CD14-positive monocyte (primary cell): ENCODE measurements at regions not wholly inside any gene's neighbourhood (a gene's known extent, or its start where the extent isn't known, plus 50 kb on each side); places are given as distances from the start of the nearest gene placed in this dataset.

Experiments
- DNase-seq, 3 donors: peaks; one replicate each; pipeline ENCODE4 v3.0.0-alpha.2; 2011 to 2022
- H2AFZ ChIP-seq: 2 replicates; pipeline ENCODE4 v1.6.0; 2012; ENCODE audit warnings: mild to moderate bottlenecking, low read depth, low read length, inconsistent platforms; ENCODE audit not compliant: insufficient read depth, poor library complexity, severe bottlenecking
- H3K27ac ChIP-seq, 2 donors: 1 replicate in 1 of 2; 2 replicates in 1 of 2; pipeline ENCODE4 v1.5.1; 2012 to 2013; ENCODE audit warnings: low read length in 2 of 2, control low read depth in 1 of 2, inconsistent platforms in 1 of 2, low read depth in 1 of 2, mild to moderate bottlenecking in 1 of 2
- H3K27me3 ChIP-seq, 2 donors: one replicate each; pipeline versions ENCODE4 v1.6.0 to v1.6.1; 2011 to 2013; ENCODE audit warnings: low read length in 2 of 2; ENCODE audit not compliant: control insufficient read depth in 2 of 2, insufficient read depth in 2 of 2
- H3K36me3 ChIP-seq, 2 donors: replicated peaks in 1 of 2; 1 replicate in 1 of 2; 2 replicates in 1 of 2; pipeline versions ENCODE4 v1.5.1 to v1.6.1; 2012 to 2013; ENCODE audit warnings: low read length in 2 of 2, control low read depth in 1 of 2, inconsistent platforms in 1 of 2, mild to moderate bottlenecking in 1 of 2; ENCODE audit not compliant: insufficient read depth in 2 of 2, control insufficient read depth in 1 of 2
- H3K4me1 ChIP-seq, 2 donors: 1 replicate in 1 of 2; 2 replicates in 1 of 2; pipeline versions ENCODE4 v1.5.1 to v1.6.1; 2012 to 2013; ENCODE audit warnings: low read length in 2 of 2, control low read depth in 1 of 2, inconsistent platforms in 1 of 2, mild to moderate bottlenecking in 1 of 2, moderate library complexity in 1 of 2; ENCODE audit not compliant: insufficient read depth in 2 of 2, control insufficient read depth in 1 of 2
- H3K4me2 ChIP-seq: replicated peaks from 2 replicates; pipeline ENCODE3; 2012; ENCODE audit warnings: low read length, moderate library complexity, mild to moderate bottlenecking; ENCODE audit not compliant: poor library complexity, severe bottlenecking; ENCODE audit errors: extremely low read depth
- H3K4me3 ChIP-seq, 3 experiments: fragments of 200-600 bp in 1 of 3; sonication (generic) in 1 of 3; replicated peaks in 1 of 3; 1 replicate in 2 of 3; 2 replicates in 1 of 3; pipeline ENCODE4 v1.5.1; 2011 to 2013; ENCODE audit warnings: low read length in 3 of 3, mild to moderate bottlenecking in 3 of 3, control low read depth in 2 of 3, low read depth in 2 of 3, inconsistent platforms in 1 of 3, moderate library complexity in 1 of 3
- H3K79me2 ChIP-seq: 2 replicates; pipeline ENCODE4 v1.6.0; 2012; ENCODE audit warnings: mild to moderate bottlenecking, control low read depth, inconsistent platforms, low read length, moderate library complexity; ENCODE audit not compliant: insufficient read depth
- H3K9ac ChIP-seq: 2 replicates; pipeline ENCODE4 v1.6.0; 2017; ENCODE audit warnings: low read length, mild to moderate bottlenecking; ENCODE audit not compliant: insufficient read depth, poor library complexity, severe bottlenecking
- H3K9me3 ChIP-seq, 2 donors: replicated peaks in 1 of 2; 1 replicate in 1 of 2; 2 replicates in 1 of 2; pipeline versions ENCODE4 v1.5.1 to v1.6.1; 2012 to 2013; ENCODE audit warnings: low read length in 2 of 2, control low read depth in 1 of 2; ENCODE audit not compliant: control insufficient read depth in 1 of 2, insufficient read depth in 1 of 2
- H4K20me1 ChIP-seq: 2 replicates; pipeline ENCODE4 v1.6.0; 2012; ENCODE audit warnings: mild to moderate bottlenecking, low read length, control low read depth, moderate library complexity; ENCODE audit not compliant: insufficient read depth
- H3K27ac Mint-ChIP-seq, 7 donors: one replicate each; pipeline ENCODE4 v1.8.0; 2020; ENCODE audit warnings: mild to moderate bottlenecking in 7 of 7, mixed read lengths in 7 of 7, moderate library complexity in 6 of 7, inconsistent platforms in 2 of 7
- H3K27me3 Mint-ChIP-seq, 3 donors: one replicate each; pipeline ENCODE4 v1.8.0; 2021 to 2022; ENCODE audit warnings: low read depth in 3 of 3, mild to moderate bottlenecking in 3 of 3, mixed read lengths in 3 of 3, moderate library complexity in 3 of 3, inconsistent platforms in 1 of 3
- H3K36me3 Mint-ChIP-seq, 2 donors: one replicate each; pipeline ENCODE4 v1.8.0; 2020; ENCODE audit warnings: mixed read lengths in 2 of 2, inconsistent platforms in 1 of 2, mild to moderate bottlenecking in 1 of 2
- H3K4me1 Mint-ChIP-seq: one replicate; pipeline ENCODE4 v1.8.0; 2020; ENCODE audit warnings: mild to moderate bottlenecking, mixed read lengths
- H3K4me3 Mint-ChIP-seq, 2 donors: one replicate each; pipeline ENCODE4 v1.8.0; 2020; ENCODE audit warnings: mild to moderate bottlenecking in 2 of 2, mixed read lengths in 2 of 2, moderate library complexity in 1 of 2
- H3K9me3 Mint-ChIP-seq, 7 donors: one replicate each; pipeline ENCODE4 v1.8.0; 2020 to 2022; ENCODE audit warnings: mixed read lengths in 7 of 7, mild to moderate bottlenecking in 6 of 7, moderate library complexity in 6 of 7, inconsistent platforms in 2 of 7
- WGBS: methylation state at CpG from one replicate; pipeline ENCODE4 v1.1.5; 2013; ENCODE audit warnings: missing lambda C conversion rate; ENCODE audit not compliant: insufficient coverage; 5-methylcytosine and 5-hydroxymethylcytosine counted together
- intact Hi-C, 2 donors: fragments of 100-400 bp; cut with micrococcal nuclease; formaldehyde crosslinking; loops; one replicate each; pipeline versions ENCODE4 v1.15.0 to v1.15.1; 2023
- TF ChIP-seq, protein P1 (sequence below): fragments of 200-600 bp; IDR thresholded peaks from one replicate; pipeline ENCODE4 v1.8.0; 2022; ENCODE audit warnings: antibody characterized with exemption, mild to moderate bottlenecking

DNA sequence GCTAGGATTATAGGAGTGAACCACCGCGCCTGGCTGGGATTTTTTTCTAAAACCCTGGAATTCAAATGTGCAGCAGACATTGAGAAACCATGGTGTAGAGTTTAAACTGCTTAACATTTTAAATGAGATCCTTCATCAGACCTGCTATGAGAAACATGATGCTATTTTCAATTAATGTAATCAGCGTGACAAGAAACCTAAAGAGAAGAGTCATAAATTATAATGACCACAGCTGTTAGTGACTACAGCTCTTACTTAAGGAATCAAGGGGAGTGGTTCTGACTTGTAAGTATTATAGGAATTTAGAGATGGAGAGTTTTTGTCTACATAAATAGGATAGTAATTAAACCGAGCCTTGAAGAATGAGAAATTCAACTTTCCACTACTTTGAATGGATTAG lies 170.6 kb downstream of the BARX2 start:
- Histone ChIP-seq H3K27ac (no peak overlapping the region), H2AFZ (no peak overlapping the region), H3K4me3 (no peak overlapping the region), H3K4me1 (no peaks in the 10 kb centered on the region), H3K36me3 (no peaks in the 10 kb centered on the region), H3K79me2 (no peaks in the 10 kb centered on the region), H3K4me2 (no peak overlapping the region), H4K20me1 (no peaks in the 10 kb centered on the region), H3K27me3 (no peaks in the 10 kb centered on the region), H3K9ac (no peak overlapping the region), H3K9me3 (peaks cover under 1 to 22% of the 10 kb centered on the region in 2 donors)
- Mint-ChIP-seq H3K36me3 (no peaks in the 10 kb centered on the region), H3K27ac (no peak overlapping the region), H3K27me3 (no peaks in the 10 kb centered on the region), H3K9me3 (peaks cover 6 to 20% (median 12%) of the 10 kb centered on the region in 7 donors), H3K4me1 (no peaks in the 10 kb centered on the region), H3K4me3 (no peak overlapping the region)
- DNase-seq = no peak
- WGBS = 100% methylated on average over 2 of the region's 4 CpGs
- intact Hi-C loops = no loop called here
- TF ChIP-seq, protein P1, sequence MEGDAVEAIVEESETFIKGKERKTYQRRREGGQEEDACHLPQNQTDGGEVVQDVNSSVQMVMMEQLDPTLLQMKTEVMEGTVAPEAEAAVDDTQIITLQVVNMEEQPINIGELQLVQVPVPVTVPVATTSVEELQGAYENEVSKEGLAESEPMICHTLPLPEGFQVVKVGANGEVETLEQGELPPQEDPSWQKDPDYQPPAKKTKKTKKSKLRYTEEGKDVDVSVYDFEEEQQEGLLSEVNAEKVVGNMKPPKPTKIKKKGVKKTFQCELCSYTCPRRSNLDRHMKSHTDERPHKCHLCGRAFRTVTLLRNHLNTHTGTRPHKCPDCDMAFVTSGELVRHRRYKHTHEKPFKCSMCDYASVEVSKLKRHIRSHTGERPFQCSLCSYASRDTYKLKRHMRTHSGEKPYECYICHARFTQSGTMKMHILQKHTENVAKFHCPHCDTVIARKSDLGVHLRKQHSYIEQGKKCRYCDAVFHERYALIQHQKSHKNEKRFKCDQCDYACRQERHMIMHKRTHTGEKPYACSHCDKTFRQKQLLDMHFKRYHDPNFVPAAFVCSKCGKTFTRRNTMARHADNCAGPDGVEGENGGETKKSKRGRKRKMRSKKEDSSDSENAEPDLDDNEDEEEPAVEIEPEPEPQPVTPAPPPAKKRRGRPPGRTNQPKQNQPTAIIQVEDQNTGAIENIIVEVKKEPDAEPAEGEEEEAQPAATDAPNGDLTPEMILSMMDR = no peak

DNA sequence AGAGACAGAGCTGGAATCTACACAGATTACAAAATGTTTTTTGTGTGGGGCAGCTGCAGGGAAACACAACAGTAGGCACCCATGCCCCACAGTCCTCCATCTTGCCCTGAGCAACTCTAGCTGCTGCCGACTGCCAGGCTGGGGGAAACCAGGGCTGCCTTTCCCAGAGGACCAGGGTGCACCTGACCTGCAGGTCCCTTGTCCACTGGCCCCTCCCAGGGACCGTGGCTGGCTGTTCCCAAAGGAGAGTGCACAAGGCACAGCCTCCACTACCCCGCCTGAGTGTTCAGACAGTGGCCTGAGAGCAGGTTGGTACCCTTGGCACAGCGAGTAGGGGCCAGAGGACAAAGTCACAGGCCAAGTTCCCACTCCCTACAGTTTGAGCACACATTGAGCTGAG lies 181.8 kb downstream of the BARX2 start:
- Mint-ChIP-seq H3K4me1 (no peaks in the 10 kb centered on the region), H3K27me3 (peaks cover 0 to 3% (median 3%) of the 10 kb centered on the region in 3 donors), H3K9me3 (peaks cover 2 to 18% (median 9%) of the 10 kb centered on the region in 7 donors), H3K27ac (no peak overlapping the region), H3K4me3 (no peak overlapping the region), H3K36me3 (no peaks in the 10 kb centered on the region)
- DNase-seq = no peak
- Histone ChIP-seq H4K20me1 (no peaks in the 10 kb centered on the region), H3K4me3 (no peak overlapping the region), H3K4me2 (no peak overlapping the region), H2AFZ (no peak overlapping the region), H3K36me3 (no peaks in the 10 kb centered on the region), H3K9ac (no peak overlapping the region), H3K27me3 (no peaks in the 10 kb centered on the region), H3K4me1 (no peaks in the 10 kb centered on the region), H3K9me3 (peaks cover 4 to 23% of the 10 kb centered on the region in 2 donors), H3K79me2 (no peaks in the 10 kb centered on the region), H3K27ac (no peak overlapping the region)
- intact Hi-C loops = no loop called here
- 76% methylated on average over 4 of the region's 4 CpGs for WGBS
- TF ChIP-seq, protein P1 = no peak
